Epithelial cell of esophagus (primary cell): ENCODE measurements at regions not wholly inside any gene's neighbourhood (a gene's known extent, or its start where the extent isn't known, plus 50 kb on each side); places are given as distances from the start of the nearest gene placed in this dataset.
A peak's percentile ranks its signal among the peaks of the same experiment; 100 is the strongest.

Experiments used
- DNase-seq: peaks from one replicate; pipeline ENCODE4 v3.0.0; 2010; ENCODE audit warnings: low read depth
- H3K4me3 ChIP-seq: 2 replicates; pipeline ENCODE4 v1.5.1; 2011; ENCODE audit warnings: mild to moderate bottlenecking, low read length, control low read depth
- CTCF ChIP-seq: IDR thresholded peaks from 2 replicates; pipeline ENCODE4 v1.5.1; 2011; ENCODE audit warnings: low read depth, mild to moderate bottlenecking, low read length, control low read depth, inconsistent platforms; ENCODE audit not compliant: insufficient read depth; ENCODE audit errors: missing control alignments

GRCh38 chr16:9270424-9270823, 179.0 kb downstream of the HAPSTR1 start:
- DNase-seq, result no peak
- no peak overlapping the region for H3K4me3 ChIP-seq
- TF ChIP-seq CTCF, result no peak

GRCh38 chr16:9270941-9271340, 179.5 kb downstream of the HAPSTR1 start:
- no peak for DNase-seq
- TF ChIP-seq CTCF, result no peak
- H3K4me3 ChIP-seq, result no peak overlapping the region

DNA sequence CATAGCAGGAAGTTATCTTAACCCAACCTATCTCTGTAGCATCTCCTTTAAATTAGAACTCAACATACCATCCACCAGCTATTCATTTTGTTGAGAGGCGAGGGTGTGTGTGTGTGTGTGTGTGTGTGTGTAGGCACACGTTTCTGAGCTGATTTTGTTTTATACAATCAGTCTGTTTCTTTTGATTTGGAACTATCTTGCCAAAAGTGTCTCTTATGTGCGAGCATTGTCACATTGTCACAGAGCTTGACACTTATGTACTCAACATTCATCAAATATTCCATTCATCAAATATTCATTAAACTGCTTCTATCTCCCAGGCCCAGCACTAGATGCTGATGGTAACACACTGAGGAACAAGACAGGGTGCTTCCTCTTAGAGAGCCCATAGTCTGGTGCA, 180.4 kb downstream of the HAPSTR1 start:
- H3K4me3 ChIP-seq, result no peak overlapping the region
- DNase-seq, result no peak
- TF ChIP-seq CTCF, result no peak

GRCh38 chr16:9275377-9275776, 183.9 kb downstream of the HAPSTR1 start:
- TF ChIP-seq CTCF, result no peak
- no peak overlapping the region for H3K4me3 ChIP-seq
- peak; percentile 8 for DNase-seq

- TF ChIP-seq CTCF, result no peak
- no peak overlapping the region for H3K4me3 ChIP-seq
- DNase-seq, result no peak
Measured at GRCh38 chr16:9275816-9276354, 184.4 kb downstream of the HAPSTR1 start.

DNA sequence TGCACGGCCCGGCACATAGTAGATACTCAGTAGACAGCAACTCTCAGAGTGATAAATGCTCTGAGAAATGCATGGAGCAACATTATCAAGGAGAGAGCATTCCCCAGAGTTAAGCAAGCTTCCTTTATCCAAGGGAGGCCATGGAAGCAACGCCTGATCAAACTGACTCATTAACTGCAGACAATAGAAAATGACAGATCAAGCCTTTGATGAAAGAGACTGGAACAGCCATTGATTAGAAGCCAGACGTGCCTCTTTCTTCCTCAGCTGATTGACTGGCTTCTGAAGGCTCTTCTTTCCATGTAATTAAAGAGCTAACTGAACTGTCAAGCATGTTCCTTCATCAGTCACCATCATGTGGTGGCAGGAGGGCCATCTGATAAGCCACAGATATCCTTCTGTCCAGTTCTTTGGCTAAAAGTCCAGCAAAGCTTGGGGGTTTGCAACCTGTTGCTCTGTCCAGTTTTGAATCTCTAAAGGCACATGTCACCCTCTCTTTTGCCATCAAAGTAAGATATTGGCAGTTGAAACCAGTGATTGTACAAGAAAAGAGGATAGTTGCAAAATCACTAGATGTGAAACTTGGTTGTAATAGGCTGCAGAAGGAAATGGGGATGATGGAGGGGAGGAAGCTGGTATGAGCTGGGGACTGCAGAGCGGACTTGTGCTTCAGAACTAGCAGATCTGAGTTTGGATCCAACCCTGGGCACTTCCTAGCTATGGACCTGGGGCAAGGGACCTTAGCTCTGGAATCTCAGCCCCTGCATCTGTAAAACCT, 188.0 kb downstream of the HAPSTR1 start:
- no peak for DNase-seq
- no peak overlapping the region for H3K4me3 ChIP-seq
- TF ChIP-seq CTCF, result no peak

DNA sequence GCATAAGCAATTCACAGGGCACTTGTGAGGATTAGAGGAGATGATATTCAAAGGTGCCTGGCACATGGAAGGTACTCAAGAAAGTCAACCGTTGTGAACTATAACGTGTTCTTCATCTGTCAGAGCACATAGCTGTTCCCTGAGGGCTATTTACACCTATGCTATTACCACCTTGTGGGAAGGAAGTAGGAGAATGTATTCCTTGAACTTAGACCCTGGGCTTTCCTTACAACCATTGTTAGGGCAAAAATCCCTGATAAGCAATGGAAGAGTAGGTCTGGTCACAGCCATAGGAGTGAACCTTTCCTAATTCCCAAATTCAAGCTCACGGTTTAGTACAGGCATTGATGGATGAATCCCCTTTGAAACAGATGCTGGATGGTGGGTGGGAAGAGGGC, 188.6 kb downstream of the HAPSTR1 start:
- TF ChIP-seq CTCF, result no peak
- no peak for DNase-seq
- no peak overlapping the region for H3K4me3 ChIP-seq
